ENCODE measurements at regions not wholly inside any gene's neighbourhood (a gene's known extent, or its start where the extent isn't known, plus 50 kb on each side); places are given as distances from the start of the nearest gene placed in this dataset.
"Not testable (repeated sequence)": the region's sequence is repeated elsewhere in the genome, so short reads cannot be mapped to it uniquely, and the experiment has no call there.

- H3K27ac ChIP-seq: no peak overlapping the region
- TF ChIP-seq, protein P1, sequence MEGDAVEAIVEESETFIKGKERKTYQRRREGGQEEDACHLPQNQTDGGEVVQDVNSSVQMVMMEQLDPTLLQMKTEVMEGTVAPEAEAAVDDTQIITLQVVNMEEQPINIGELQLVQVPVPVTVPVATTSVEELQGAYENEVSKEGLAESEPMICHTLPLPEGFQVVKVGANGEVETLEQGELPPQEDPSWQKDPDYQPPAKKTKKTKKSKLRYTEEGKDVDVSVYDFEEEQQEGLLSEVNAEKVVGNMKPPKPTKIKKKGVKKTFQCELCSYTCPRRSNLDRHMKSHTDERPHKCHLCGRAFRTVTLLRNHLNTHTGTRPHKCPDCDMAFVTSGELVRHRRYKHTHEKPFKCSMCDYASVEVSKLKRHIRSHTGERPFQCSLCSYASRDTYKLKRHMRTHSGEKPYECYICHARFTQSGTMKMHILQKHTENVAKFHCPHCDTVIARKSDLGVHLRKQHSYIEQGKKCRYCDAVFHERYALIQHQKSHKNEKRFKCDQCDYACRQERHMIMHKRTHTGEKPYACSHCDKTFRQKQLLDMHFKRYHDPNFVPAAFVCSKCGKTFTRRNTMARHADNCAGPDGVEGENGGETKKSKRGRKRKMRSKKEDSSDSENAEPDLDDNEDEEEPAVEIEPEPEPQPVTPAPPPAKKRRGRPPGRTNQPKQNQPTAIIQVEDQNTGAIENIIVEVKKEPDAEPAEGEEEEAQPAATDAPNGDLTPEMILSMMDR (conservative IDR thresholded peaks at IDR 0.05): no peak
Observed at GRCh38 chr14:106280876-106281275, 754.5 kb downstream of the TMEM121 start.

- no peak overlapping the region for H3K27ac ChIP-seq
- TF ChIP-seq, protein P1 (conservative IDR thresholded peaks at IDR 0.05): peak; percentile 40
Observed at GRCh38 chr14:106286697-106287290, 760.4 kb downstream of the TMEM121 start.

- TF ChIP-seq, protein P1 (conservative IDR thresholded peaks at IDR 0.05): no peak
- H3K27ac ChIP-seq: no peak overlapping the region
Observed at GRCh38 chr14:106287506-106287905, 761.1 kb downstream of the TMEM121 start.

- no peak overlapping the region for H3K27ac ChIP-seq
- TF ChIP-seq, protein P1 (conservative IDR thresholded peaks at IDR 0.05): no peak
Observed at GRCh38 chr14:106291626-106292025, 765.2 kb downstream of the TMEM121 start.

- TF ChIP-seq, protein P1 (conservative IDR thresholded peaks at IDR 0.05): no peak
- no peak overlapping the region for H3K27ac ChIP-seq
Observed at GRCh38 chr14:106294324-106294723, 767.9 kb downstream of the TMEM121 start.

DNA sequence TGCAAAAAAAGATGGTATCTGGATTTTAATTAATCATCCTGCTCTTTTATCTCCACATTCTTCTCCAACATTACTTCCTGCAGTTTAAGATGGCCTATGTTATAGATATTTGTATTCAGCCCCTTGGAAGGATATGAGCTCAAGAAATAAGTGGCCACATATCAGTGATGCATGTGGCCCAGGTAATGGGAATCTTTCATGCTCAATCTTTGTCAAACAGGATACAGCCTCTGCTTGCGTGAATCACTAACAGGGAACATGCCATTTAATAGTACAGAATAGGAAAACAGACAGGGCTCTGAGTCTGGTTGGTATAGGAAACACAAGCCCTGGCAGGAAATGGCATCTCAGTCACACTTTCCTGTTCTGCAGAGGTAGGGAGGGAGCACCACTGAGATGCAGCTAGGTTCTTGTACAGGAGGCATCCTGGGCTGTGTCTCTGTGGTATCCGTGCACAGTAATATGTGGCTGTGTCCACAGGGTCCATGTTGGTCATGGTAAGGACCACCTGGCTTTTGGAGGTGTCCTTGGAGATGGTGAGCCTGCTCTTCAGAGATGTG is 774.6 kb downstream of the TMEM121 start:
- H3K27ac ChIP-seq: not testable (repeated sequence)

DNA sequence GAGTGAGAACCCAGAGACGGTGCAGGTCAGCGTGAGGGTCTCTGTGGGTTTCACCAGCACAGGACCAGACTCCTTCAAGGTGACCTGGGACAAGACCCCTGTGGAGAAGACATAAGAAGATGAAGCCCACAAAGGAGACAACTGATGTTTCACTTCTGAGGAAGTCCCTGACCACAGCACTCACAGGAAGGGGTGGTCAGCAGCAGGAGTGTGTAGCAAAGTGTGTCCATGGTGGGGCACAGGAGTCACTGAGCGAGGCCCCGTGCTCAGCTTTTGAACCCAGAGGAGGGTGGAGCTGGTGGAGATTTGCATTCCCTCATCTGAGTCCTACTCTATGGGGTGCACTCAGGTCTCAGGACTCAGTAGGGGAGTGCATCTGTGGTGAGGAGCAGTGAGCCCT is 775.2 kb downstream of the TMEM121 start:
- not testable (repeated sequence) for H3K27ac ChIP-seq

- H3K27ac ChIP-seq: no peak overlapping the region
- TF ChIP-seq, protein P1 (conservative IDR thresholded peaks at IDR 0.05): no peak
Observed at GRCh38 chr14:106302661-106303060, 776.3 kb downstream of the TMEM121 start.

Measured in VCaP (cell line).